NCI-H345 (cell line): ENCODE measurements at regions not wholly inside any gene's neighbourhood (a gene's known extent, or its start where the extent isn't known, plus 50 kb on each side); places are given as distances from the start of the nearest gene placed in this dataset.
"Not testable (repeated sequence)": the region's sequence is repeated elsewhere in the genome, so short reads cannot be mapped to it uniquely, and the experiment has no call there.

ENCODE experiments used
- DNase-seq: peaks from one replicate; lab custom pipeline; 2025; lab: John Stamatoyannopoulos, UW

DNA sequence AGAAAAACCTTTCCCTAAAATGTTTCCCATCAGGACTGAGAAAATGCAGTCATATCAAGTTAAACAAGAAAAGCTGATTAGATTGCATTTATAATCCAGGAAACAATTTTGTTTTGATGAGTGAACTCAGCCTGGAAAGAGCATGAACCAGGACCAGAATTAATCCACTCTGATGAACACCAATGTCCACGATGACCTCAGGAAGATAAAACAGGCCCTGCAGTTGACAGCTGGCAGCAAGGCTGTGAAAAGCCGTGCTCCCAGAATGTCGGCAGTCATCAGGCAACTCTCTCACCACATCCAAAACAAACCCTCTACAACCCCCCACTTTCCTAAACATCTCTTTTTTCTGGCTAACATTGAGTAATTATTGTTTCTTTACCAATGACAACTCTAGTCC lies 74.0 kb upstream of the PROKR2 start:
- DNase-seq = no peak

DNA sequence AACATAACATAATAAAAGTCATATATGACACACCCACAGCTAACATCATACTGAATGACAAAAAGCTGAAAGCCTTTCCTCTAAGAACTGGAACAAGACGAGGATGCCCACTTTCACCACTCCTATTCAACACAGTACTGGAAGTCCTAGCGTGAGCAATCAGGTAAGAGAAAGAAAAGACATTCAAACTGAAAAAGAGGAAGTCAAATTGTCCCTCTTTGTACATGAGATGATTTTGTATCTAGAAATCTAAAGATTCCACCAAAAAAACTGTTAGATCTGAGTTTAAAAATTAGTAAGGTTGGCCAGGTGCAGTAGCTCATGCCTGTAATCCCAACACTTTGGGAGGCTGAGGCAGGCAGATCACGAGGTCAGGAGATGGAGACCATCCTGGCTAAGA lies 70.1 kb upstream of the PROKR2 start:
- DNase-seq = not testable (repeated sequence)

DNA sequence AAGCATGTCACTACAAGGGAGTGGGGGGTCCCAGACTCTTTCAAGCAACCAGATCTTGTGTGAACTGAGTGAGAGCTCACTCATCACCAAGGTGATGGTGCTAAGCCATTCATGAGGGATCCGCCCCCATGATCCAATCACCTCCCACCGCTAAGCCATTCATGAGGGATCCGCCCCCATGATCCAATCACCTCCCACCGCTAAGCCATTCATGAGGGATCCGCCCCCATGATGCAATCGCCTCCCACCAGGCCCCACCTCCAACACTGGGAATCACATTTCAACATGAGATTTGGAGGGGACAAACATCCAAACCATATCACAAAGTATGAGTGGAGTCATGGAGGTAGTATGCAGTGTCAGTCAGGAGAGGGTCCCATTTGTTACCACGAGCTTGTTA lies 64.8 kb upstream of the PROKR2 start:
- not testable (repeated sequence) for DNase-seq

DNA sequence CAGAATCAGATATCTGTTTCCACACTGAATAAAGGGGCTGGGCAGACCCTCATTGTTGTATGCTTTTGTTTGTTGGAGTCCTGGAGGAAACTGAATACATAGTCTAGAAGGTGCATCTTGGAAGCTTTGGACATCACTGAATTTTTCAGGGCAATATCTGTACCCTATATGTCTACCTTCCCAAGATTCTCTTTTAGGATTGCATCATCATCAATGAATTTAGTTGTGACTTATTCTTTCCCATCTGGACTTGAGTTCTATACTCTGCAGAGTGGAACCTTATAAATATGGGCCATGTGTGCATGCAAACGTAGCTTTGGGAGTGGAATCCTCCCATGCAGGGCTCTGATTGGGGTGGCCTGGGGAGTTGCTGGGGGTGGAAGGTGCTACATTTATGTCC lies 60.7 kb upstream of the PROKR2 start:
- no peak for DNase-seq

DNA sequence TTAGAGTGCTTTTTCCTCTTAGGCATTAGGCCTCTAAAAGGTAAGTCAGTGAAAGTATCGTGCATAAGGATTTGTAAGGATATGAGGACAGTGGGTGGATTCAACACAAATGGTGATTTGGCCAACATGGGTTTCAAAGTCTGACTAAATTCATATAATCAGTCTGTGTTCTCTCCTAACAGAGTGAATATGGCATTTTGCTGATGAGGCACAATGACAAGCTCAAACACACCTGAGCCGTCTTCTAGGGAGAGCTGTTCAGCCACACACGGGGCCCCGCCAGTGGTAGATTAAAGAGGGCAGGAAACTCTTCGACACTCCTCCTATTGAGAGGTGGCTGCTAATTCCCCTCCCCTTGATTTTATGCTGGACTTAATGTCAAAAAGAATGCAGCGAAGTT lies 59.5 kb upstream of the PROKR2 start:
- DNase-seq = no peak

DNA sequence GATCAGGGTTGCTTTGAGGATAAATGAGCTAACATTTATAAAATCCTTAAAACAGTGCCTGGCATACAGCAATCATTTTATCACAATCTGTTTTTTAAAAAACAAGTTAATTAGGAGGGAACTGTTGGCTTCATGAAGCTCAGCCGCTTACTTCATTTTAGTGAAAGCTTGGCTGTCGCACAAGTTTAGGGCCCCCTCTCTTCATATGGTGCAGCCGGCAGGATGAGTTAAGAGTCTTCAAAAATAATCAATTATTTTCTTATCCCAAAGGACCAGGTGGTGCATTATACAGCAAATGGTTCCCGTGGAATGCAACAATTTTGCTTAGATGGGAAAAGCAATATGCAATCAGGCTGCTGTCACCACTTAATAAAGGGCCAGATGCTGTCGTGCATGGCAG lies 57.4 kb upstream of the PROKR2 start:
- DNase-seq = no peak

DNA sequence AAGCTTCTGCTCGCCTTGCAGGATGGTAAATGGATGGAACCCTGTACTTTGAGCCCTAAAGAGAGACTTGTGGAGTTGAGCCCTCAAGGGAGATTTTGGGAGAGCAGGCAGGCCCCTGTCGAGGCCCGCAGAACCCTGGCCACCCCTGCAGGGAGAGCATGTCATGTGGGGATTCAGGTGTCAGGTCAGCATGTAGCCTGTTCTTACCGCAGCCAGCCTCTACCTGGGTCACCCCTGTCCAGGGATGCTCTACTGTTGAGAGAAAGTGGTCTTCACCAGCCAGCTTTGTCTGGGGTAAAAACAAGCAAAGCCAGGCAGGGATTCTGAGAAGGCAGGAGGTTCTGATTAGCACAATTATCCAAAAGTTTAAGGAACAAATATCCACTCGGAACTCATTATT lies 55.6 kb upstream of the PROKR2 start:
- DNase-seq = no peak

DNA sequence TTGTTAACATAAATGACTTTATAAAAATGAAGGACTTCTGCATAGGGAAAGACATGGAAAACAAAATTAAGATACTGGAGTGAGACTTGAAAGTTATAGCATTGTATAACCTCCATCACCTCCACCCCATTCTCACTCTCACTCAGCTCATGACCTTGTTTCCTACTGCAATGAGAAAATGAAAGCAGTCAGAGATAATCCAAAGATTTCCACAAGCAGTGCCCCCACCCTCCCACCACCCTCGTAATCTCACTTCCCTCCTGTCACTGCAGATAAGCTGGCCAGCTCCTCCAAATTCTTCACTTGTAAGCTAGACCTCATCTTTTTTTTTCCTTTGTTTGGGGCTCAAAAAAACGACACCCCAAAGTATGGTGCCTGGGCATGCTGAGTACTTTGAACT lies 52.9 kb upstream of the PROKR2 start:
- DNase-seq = no peak
